ENCODE measurements at regions not wholly inside any gene's neighbourhood (a gene's known extent, or its start where the extent isn't known, plus 50 kb on each side); places are given as distances from the start of the nearest gene placed in this dataset.

GRCh38 chr4:41865306-41865980, 69.8 kb upstream of the TMEM33 start:
- Histone ChIP-seq H4K8ac (ENCODE audit: low read depth in 2 of 2, low read length in 2 of 2) (no peak overlapping the region), H3K23ac (ENCODE audit: low read depth, low read length) (no peak overlapping the region), H2AFZ (replicated peaks; ENCODE audit: low read length, poor library complexity) (no peak overlapping the region), H3K9me3 (ENCODE audit: control insufficient read depth, insufficient read depth, low read length) (no peaks in the 10 kb centered on the region; the same call in 1 of the 2 replicates), H3K4ac (ENCODE audit: low read depth, low read length) (no peak overlapping the region), H3K56ac (ENCODE audit: extremely low read depth, insufficient read depth, low read length) (no peak overlapping the region), H2BK15ac (ENCODE audit: low read depth, low read length) (no peak overlapping the region), H3K36me3 (ENCODE audit: control insufficient read depth, insufficient read depth, low read length) (no peaks in the 10 kb centered on the region), H3K9me1 (ENCODE audit: insufficient read depth, low read length) (no peaks in the 10 kb centered on the region), H2AK9ac (replicated peaks; ENCODE audit: low read depth, low read length, poor library complexity) (no peak overlapping the region), H2BK20ac (ENCODE audit: low read depth, low read length) (no peak overlapping the region), H3K27ac (ENCODE audit: insufficient read depth, low read length) (no peak overlapping the region), H3K14ac (replicated peaks; ENCODE audit: low read depth, low read length) (no peak overlapping the region), H3K79me1 (ENCODE audit: low read depth in 1 of 2, low read length in 2 of 2) (no peaks in the 10 kb centered on the region), H4K5ac (ENCODE audit: low read depth, low read length) (no peak overlapping the region), H4K91ac (ENCODE audit: insufficient read depth, low read depth, low read length) (no peak overlapping the region), H2BK120ac (ENCODE audit: low read depth, low read length) (no peak overlapping the region), H3K18ac (ENCODE audit: low read depth, low read length) (no peak overlapping the region), H4K20me1 (ENCODE audit: insufficient read depth, low read length) (no peaks in the 10 kb centered on the region), H2AK5ac (ENCODE audit: low read depth, low read length) (no peak overlapping the region), H3K4me2 (ENCODE audit: low read depth, low read length) (no peak overlapping the region), H2BK5ac (ENCODE audit: low read depth, low read length, poor library complexity, severe bottlenecking) (no peak overlapping the region), H3K4me1 (ENCODE audit: control insufficient read depth, insufficient read depth, low read length) (no peaks in the 10 kb centered on the region), H3K4me3 (ENCODE audit: insufficient read depth, low read depth, low read length) (no peak overlapping the region), H3K27me3 (ENCODE audit: control insufficient read depth, insufficient read depth, low read length) (peaks cover 49% of the 10 kb centered on the region), H3K9ac (ENCODE audit: low read depth, low read length) (no peak overlapping the region)
- in situ Hi-C loops (cut with MboI; ENCODE audit: low sequenced_read_pairs): no loop called here
- ChIA-PET POLR2A (ENCODE audit: unreplicated experiment) (no interaction called here), CTCF (interaction anchor here (0.6 kb wide), 1 partner anchor 1609 kb away, joined by 9 read pairs; no protein-coding TSS in a partner anchor)
- no peak for TF ChIP-seq FOS (IDR thresholded peaks at IDR 0.05; ENCODE audit: low read depth, low read length)
- TF ChIP-seq NFE2L2 (IDR thresholded peaks at IDR 0.05; ENCODE audit: low read depth, low read length): no peak
- no peak for TF ChIP-seq MXI1 (IDR thresholded peaks at IDR 0.05; ENCODE audit: borderline replicate concordance, low read depth, low read length)
- TF ChIP-seq CHD1 (IDR thresholded peaks at IDR 0.05; ENCODE audit: low read depth, low read length): no peak
- no peak for TF ChIP-seq CEBPB (IDR thresholded peaks at IDR 0.05; ENCODE audit: low read depth, low read length)
- TF ChIP-seq BHLHE40 (IDR thresholded peaks at IDR 0.05; ENCODE audit: low read depth, low read length): no peak
- no peak for TF ChIP-seq POLR2A (IDR thresholded peaks at IDR 0.05; ENCODE audit: low read depth, low read length)
- TF ChIP-seq RAD21 (IDR thresholded peaks at IDR 0.05; ENCODE audit: low read length): no peak
- TF ChIP-seq CTCF (conservative IDR thresholded peaks at IDR 0.05; ENCODE audit: low read depth, low read length): no peak
- no CpG with 5 or more reads among the region's 33 CpGs for WGBS, 2 experiments (ENCODE audit: extremely low coverage in 2 of 2, insufficient read length in 1 of 2)
- dilution Hi-C loops (cut with HindIII; ENCODE audit: low sequenced_read_pairs, unreplicated experiment): no loop called here
- intact Hi-C loops (cut with micrococcal nuclease): no loop called here
- DNase-seq (no peak), ATAC-seq (ENCODE audit: low read depth) (no peak)
- BruUV-seq (replicated peaks): no TSS peak
